OCI-LY3 (cell line): ENCODE measurements at regions not wholly inside any gene's neighbourhood (a gene's known extent, or its start where the extent isn't known, plus 50 kb on each side); places are given as distances from the start of the nearest gene placed in this dataset.

Source experiments
- EZH2phosphoT487 ChIP-seq: fragments of 200-600 bp; shearing (Covaris generic); IDR thresholded peaks from 2 replicates; pipeline ENCODE4 v1.6.1; 2018; ENCODE audit warnings: antibody characterized with exemption, mixed run types, low read depth
- TF ChIP-seq, protein P1 (sequence below): fragments of 200-600, 300-600 bp; sonication (generic); IDR thresholded peaks from 2 replicates; pipeline ENCODE4 v1.5.1; 2014; ENCODE audit warnings: antibody characterized with exemption, low read length, low read depth

DNA sequence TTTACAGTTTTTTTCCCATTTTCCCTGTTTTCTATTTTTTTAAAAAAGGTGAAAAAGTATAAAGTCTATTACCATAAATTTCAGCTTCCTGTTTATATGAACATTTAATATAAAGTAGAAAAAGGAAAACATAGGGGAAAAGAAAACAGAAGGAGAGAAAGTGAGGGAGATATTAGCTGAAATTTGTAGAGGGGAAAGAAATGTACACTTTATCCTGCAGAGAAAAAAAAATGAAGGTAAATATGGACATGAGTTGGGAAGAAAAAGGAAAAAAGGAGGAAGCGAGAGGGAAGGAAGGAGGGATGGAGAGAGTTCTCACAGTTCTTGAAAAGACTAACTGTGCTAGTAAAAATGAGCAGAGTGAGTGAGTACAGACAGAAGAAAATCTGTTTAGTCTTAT, 91.6 kb upstream of the BTG1 start:
- TF ChIP-seq, protein P1, sequence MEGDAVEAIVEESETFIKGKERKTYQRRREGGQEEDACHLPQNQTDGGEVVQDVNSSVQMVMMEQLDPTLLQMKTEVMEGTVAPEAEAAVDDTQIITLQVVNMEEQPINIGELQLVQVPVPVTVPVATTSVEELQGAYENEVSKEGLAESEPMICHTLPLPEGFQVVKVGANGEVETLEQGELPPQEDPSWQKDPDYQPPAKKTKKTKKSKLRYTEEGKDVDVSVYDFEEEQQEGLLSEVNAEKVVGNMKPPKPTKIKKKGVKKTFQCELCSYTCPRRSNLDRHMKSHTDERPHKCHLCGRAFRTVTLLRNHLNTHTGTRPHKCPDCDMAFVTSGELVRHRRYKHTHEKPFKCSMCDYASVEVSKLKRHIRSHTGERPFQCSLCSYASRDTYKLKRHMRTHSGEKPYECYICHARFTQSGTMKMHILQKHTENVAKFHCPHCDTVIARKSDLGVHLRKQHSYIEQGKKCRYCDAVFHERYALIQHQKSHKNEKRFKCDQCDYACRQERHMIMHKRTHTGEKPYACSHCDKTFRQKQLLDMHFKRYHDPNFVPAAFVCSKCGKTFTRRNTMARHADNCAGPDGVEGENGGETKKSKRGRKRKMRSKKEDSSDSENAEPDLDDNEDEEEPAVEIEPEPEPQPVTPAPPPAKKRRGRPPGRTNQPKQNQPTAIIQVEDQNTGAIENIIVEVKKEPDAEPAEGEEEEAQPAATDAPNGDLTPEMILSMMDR, result no peak
- no peak for TF ChIP-seq EZH2phosphoT487
